ENCODE measurements at regions not wholly inside any gene's neighbourhood (a gene's known extent, or its start where the extent isn't known, plus 50 kb on each side); places are given as distances from the start of the nearest gene placed in this dataset.

DNA sequence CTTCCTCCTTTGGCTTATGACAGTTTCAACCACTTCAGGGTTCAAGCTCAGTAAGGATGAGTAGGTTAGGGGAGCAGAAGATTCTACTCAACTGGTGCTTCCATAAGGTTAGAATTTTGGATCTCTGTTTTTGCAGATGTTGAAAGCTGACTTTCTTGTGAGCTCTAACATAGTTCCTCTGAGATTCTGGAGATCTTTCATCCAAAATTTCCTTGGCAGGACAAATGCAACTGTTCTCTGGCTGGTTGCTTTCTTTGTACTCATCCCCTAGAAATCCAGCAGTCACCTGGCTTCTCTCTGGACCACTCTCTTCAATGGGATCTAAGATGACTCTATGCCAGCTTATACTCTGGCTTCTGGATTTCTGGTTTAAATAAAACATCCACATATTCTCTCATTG lies 189.6 kb downstream of the ESM1 start:
- TF ChIP-seq POLR2A (IDR thresholded peaks at IDR 0.05), result no peak
- TF ChIP-seq, protein P1, sequence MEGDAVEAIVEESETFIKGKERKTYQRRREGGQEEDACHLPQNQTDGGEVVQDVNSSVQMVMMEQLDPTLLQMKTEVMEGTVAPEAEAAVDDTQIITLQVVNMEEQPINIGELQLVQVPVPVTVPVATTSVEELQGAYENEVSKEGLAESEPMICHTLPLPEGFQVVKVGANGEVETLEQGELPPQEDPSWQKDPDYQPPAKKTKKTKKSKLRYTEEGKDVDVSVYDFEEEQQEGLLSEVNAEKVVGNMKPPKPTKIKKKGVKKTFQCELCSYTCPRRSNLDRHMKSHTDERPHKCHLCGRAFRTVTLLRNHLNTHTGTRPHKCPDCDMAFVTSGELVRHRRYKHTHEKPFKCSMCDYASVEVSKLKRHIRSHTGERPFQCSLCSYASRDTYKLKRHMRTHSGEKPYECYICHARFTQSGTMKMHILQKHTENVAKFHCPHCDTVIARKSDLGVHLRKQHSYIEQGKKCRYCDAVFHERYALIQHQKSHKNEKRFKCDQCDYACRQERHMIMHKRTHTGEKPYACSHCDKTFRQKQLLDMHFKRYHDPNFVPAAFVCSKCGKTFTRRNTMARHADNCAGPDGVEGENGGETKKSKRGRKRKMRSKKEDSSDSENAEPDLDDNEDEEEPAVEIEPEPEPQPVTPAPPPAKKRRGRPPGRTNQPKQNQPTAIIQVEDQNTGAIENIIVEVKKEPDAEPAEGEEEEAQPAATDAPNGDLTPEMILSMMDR (IDR thresholded peaks at IDR 0.05), result no peak
